ENCODE measurements at regions not wholly inside any gene's neighbourhood (a gene's known extent, or its start where the extent isn't known, plus 50 kb on each side); places are given as distances from the start of the nearest gene placed in this dataset.

GRCh38 chr10:117817116-117817515 is 229.6 kb downstream of the RAB11FIP2 start:
- Histone ChIP-seq H3K4me2 (ENCODE audit: insufficient read depth, low read length) (no peak overlapping the region), H2AFZ (ENCODE audit: low read depth, low read length) (no peak overlapping the region), H3K9ac (replicated peaks; ENCODE audit: extremely low read depth, insufficient read depth, low read length) (no peak overlapping the region), H4K20me1 (replicated peaks; ENCODE audit: control insufficient read depth, extremely low read depth, insufficient read depth, low read length) (no peaks in the 10 kb centered on the region), H3K79me2 (ENCODE audit: control insufficient read depth, insufficient read depth, low read length) (no peaks in the 10 kb centered on the region), H3K36me3 (ENCODE audit: control insufficient read depth in 2 of 2, extremely low read depth in 1 of 2, insufficient read depth in 2 of 2, low read length in 2 of 2) (no peaks in the 10 kb centered on the region), H3K9me1 (replicated peaks; ENCODE audit: control insufficient read depth, extremely low read depth, insufficient read depth, low read length) (no peaks in the 10 kb centered on the region), H3K27me3 (ENCODE audit: control insufficient read depth in 2 of 2, insufficient read depth in 2 of 2, low read length in 2 of 2) (no peaks in the 10 kb centered on the region), H3K27ac (ENCODE audit: insufficient read depth, low read depth, low read length) (no peak overlapping the region), H3K4me3 (replicated peaks in 1 of 3; ENCODE audit: insufficient read depth in 1 of 3, low read depth in 1 of 3, low read length in 3 of 3) (no peak overlapping the region), H3K9me3 (replicated peaks; ENCODE audit: control insufficient read depth, insufficient read depth, low read length) (no peaks in the 10 kb centered on the region), H3K4me1 (ENCODE audit: control insufficient read depth, extremely low read depth, insufficient read depth, low read length) (no peaks in the 10 kb centered on the region)
- intact Hi-C loops (cut with micrococcal nuclease) (no loop called here), dilution Hi-C loops (cut with MboI; ENCODE audit: extremely low pct_ligation_motif_present, low sequenced_read_pairs) (no loop called here)
- FAIRE-seq (no peak), DNase-seq (ENCODE audit: low read depth, low spot score) (no peak)
- no TSS peak for BruUV-seq (replicated peaks)
- CTCF ChIA-PET, result no interaction called here
- POLR2A ChIA-PET, result no interaction called here
- no peak for TF ChIP-seq POLR2AphosphoS5 (IDR thresholded peaks at IDR 0.05; ENCODE audit: insufficient read depth, low read depth, low read length)
- TF ChIP-seq POLR2A (IDR thresholded peaks at IDR 0.05; ENCODE audit: low read depth, low read length), result no peak
- TF ChIP-seq FOS (IDR thresholded peaks at IDR 0.05; ENCODE audit: borderline replicate concordance, insufficient read depth, low read length), result no peak
- no peak for TF ChIP-seq GATA2 (IDR thresholded peaks at IDR 0.05; ENCODE audit: insufficient read depth, insufficient read length, low read depth, low read length)
- no peak for TF ChIP-seq MAX (IDR thresholded peaks at IDR 0.05; ENCODE audit: insufficient read depth, insufficient read length)
- TF ChIP-seq CTCF (IDR thresholded peaks at IDR 0.05; ENCODE audit: extremely low read depth in 1 of 2, insufficient read depth in 1 of 2, low read depth in 1 of 2, low read length in 2 of 2), result no peak

- no peak overlapping the region for H2AFZ ChIP-seq (ENCODE audit: low read depth, low read length)
- H3K4me2 ChIP-seq (ENCODE audit: insufficient read depth, low read length), result no peak overlapping the region
- dilution Hi-C loops (cut with MboI; ENCODE audit: extremely low pct_ligation_motif_present, low sequenced_read_pairs) (no loop called here), intact Hi-C loops (cut with micrococcal nuclease) (no loop called here)
- no peaks in the 10 kb centered on the region for H3K79me2 ChIP-seq (ENCODE audit: control insufficient read depth, insufficient read depth, low read length)
- H4K20me1 ChIP-seq (replicated peaks; ENCODE audit: control insufficient read depth, extremely low read depth, insufficient read depth, low read length), result no peaks in the 10 kb centered on the region
- BruUV-seq (replicated peaks), result no TSS peak
- POLR2A ChIA-PET, result no interaction called here
- no peaks in the 10 kb centered on the region for H3K9me1 ChIP-seq (replicated peaks; ENCODE audit: control insufficient read depth, extremely low read depth, insufficient read depth, low read length)
- CTCF ChIA-PET, result no interaction called here
- DNase-seq (ENCODE audit: low read depth, low spot score), result no peak
- H3K27ac ChIP-seq (ENCODE audit: insufficient read depth, low read depth, low read length), result no peak overlapping the region
- FAIRE-seq, result no peak
- H3K4me3 ChIP-seq (replicated peaks in 1 of 3; ENCODE audit: insufficient read depth in 1 of 3, low read depth in 1 of 3, low read length in 3 of 3), result no peak overlapping the region
- no peaks in the 10 kb centered on the region for H3K9me3 ChIP-seq (replicated peaks; ENCODE audit: control insufficient read depth, insufficient read depth, low read length)
- TF ChIP-seq FOS (IDR thresholded peaks at IDR 0.05; ENCODE audit: borderline replicate concordance, insufficient read depth, low read length), result no peak
- TF ChIP-seq JUN (IDR thresholded peaks at IDR 0.05; ENCODE audit: borderline replicate concordance, insufficient read depth, insufficient read length, low read depth), result no peak
- TF ChIP-seq CTCF (IDR thresholded peaks at IDR 0.05; ENCODE audit: extremely low read depth in 1 of 2, insufficient read depth in 1 of 2, low read depth in 1 of 2, low read length in 2 of 2), result no peak
- no peak for TF ChIP-seq POLR2A (IDR thresholded peaks at IDR 0.05; ENCODE audit: low read depth, low read length)
- no peak for TF ChIP-seq MAX (IDR thresholded peaks at IDR 0.05; ENCODE audit: insufficient read depth, insufficient read length)
- no peak for TF ChIP-seq GATA2 (IDR thresholded peaks at IDR 0.05; ENCODE audit: insufficient read depth, insufficient read length, low read depth, low read length)
- TF ChIP-seq MYC (IDR thresholded peaks at IDR 0.05; ENCODE audit: low read depth, low read length), result no peak
- H3K9ac ChIP-seq (replicated peaks; ENCODE audit: extremely low read depth, insufficient read depth, low read length), result no peak overlapping the region
- no peaks in the 10 kb centered on the region for H3K36me3 ChIP-seq (ENCODE audit: control insufficient read depth in 2 of 2, extremely low read depth in 1 of 2, insufficient read depth in 2 of 2, low read length in 2 of 2)
- no peaks in the 10 kb centered on the region for H3K4me1 ChIP-seq (ENCODE audit: control insufficient read depth, extremely low read depth, insufficient read depth, low read length)
- no peaks in the 10 kb centered on the region for H3K27me3 ChIP-seq (ENCODE audit: control insufficient read depth in 2 of 2, insufficient read depth in 2 of 2, low read length in 2 of 2)
Observed at GRCh38 chr10:117818721-117819120, 228.0 kb downstream of the RAB11FIP2 start.

Data from endothelial cell of umbilical vein (primary cell).